Smooth muscle cell (in vitro differentiated cells): ENCODE measurements at regions not wholly inside any gene's neighbourhood (a gene's known extent, or its start where the extent isn't known, plus 50 kb on each side); places are given as distances from the start of the nearest gene placed in this dataset.

Experiments used
- DNase-seq: peaks from one replicate; lab custom pipeline; 2025; ENCODE audit not compliant: unreplicated experiment; lab: John Stamatoyannopoulos, UW
- H2AFZ ChIP-seq: fragments of 200-600 bp; sonication (generic); 2 replicates; pipeline ENCODE4 v1.6.0; 2016; ENCODE audit warnings: antibody characterized with exemption, low read depth, mild to moderate bottlenecking
- H3F3A ChIP-seq: fragments of 200-600 bp; sonication (generic); 2 replicates; pipeline ENCODE4 v1.6.0; 2017; ENCODE audit warnings: antibody characterized with exemption, low read depth
- H3K27ac ChIP-seq: fragments of 200-600 bp; sonication (generic); 2 replicates; pipeline ENCODE4 v1.5.1; 2016; ENCODE audit warnings: low read depth, mild to moderate bottlenecking
- H3K27me3 ChIP-seq: fragments of 200-600 bp; sonication (generic); 2 replicates; pipeline ENCODE4 v1.6.1; 2016; ENCODE audit warnings: low read depth, mild to moderate bottlenecking
- H3K36me3 ChIP-seq: fragments of 200-600 bp; sonication (generic); 2 replicates; pipeline ENCODE4 v1.5.1; 2016; ENCODE audit warnings: low read depth
- H3K4me1 ChIP-seq: fragments of 200-600 bp; sonication (generic); 2 replicates; pipeline ENCODE4 v1.5.1; 2016; ENCODE audit warnings: low read depth
- H3K4me2 ChIP-seq: fragments of 200-600 bp; sonication (generic); 2 replicates; pipeline ENCODE4 v1.6.0; 2016; ENCODE audit warnings: mild to moderate bottlenecking
- H3K4me3 ChIP-seq: fragments of 200-600 bp; sonication (generic); 2 replicates; pipeline ENCODE4 v1.5.1; 2016; ENCODE audit warnings: mild to moderate bottlenecking
- H3K79me2 ChIP-seq: fragments of 200-600 bp; sonication (generic); 2 replicates; pipeline ENCODE4 v1.6.0; 2016; ENCODE audit warnings: low read depth, mild to moderate bottlenecking
- H3K9ac ChIP-seq: fragments of 200-600 bp; sonication (generic); 2 replicates; pipeline ENCODE4 v1.6.0; 2016; ENCODE audit warnings: low read depth
- H3K9me3 ChIP-seq: fragments of 200-600 bp; sonication (generic); replicated peaks from 2 replicates; pipeline ENCODE4 v1.5.1; 2016; ENCODE audit warnings: low read depth
- H4K20me1 ChIP-seq: fragments of 200-600 bp; sonication (generic); 2 replicates; pipeline ENCODE4 v1.6.0; 2016; ENCODE audit warnings: low read depth
- WGBS: methylation state at CpG from one replicate; pipeline ENCODE4 v1.1.7; 2016; ENCODE audit warnings: low lambda C conversion rate; 5-methylcytosine and 5-hydroxymethylcytosine counted together
- TF ChIP-seq, protein P1 (sequence below): fragments of 200-600 bp; sonication (generic); IDR thresholded peaks from 2 replicates; pipeline ENCODE4 v1.5.1; 2017; ENCODE audit warnings: borderline replicate concordance, mild to moderate bottlenecking, antibody characterized with exemption; ENCODE audit not compliant: insufficient read depth, poor library complexity, severe bottlenecking

DNA sequence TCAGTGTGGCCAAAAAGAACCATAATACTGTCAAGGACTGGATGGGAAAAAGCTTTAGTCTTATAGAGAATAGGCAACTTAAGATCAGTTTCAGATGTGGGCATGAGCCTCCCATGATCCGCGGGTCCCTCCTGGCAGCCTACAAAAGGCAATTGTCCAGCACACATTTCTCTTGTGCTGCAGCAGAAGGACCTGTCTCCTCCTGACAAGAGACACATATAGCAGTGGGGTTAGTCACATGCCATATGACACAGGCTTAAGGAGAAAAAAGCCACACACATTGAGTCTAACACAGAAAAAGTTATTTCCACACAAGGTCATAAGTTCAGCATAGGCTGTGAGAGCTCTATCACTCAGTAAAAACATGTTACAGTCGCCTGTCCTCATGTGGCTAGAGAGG is 1378.7 kb upstream of the PRR20A start:
- no peaks in the 10 kb centered on the region for H3K27me3 ChIP-seq
- TF ChIP-seq, protein P1, sequence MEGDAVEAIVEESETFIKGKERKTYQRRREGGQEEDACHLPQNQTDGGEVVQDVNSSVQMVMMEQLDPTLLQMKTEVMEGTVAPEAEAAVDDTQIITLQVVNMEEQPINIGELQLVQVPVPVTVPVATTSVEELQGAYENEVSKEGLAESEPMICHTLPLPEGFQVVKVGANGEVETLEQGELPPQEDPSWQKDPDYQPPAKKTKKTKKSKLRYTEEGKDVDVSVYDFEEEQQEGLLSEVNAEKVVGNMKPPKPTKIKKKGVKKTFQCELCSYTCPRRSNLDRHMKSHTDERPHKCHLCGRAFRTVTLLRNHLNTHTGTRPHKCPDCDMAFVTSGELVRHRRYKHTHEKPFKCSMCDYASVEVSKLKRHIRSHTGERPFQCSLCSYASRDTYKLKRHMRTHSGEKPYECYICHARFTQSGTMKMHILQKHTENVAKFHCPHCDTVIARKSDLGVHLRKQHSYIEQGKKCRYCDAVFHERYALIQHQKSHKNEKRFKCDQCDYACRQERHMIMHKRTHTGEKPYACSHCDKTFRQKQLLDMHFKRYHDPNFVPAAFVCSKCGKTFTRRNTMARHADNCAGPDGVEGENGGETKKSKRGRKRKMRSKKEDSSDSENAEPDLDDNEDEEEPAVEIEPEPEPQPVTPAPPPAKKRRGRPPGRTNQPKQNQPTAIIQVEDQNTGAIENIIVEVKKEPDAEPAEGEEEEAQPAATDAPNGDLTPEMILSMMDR = no peak
- DNase-seq = no peak
- no peak overlapping the region for H3K27ac ChIP-seq
- H2AFZ ChIP-seq = no peak overlapping the region
- H4K20me1 ChIP-seq = no peaks in the 10 kb centered on the region
- H3K9me3 ChIP-seq = no peaks in the 10 kb centered on the region
- H3K4me1 ChIP-seq = no peaks in the 10 kb centered on the region
- WGBS = 88% methylated on average over 3 of the region's 3 CpGs
- no peak overlapping the region for H3K4me3 ChIP-seq
- H3K9ac ChIP-seq = no peak overlapping the region
- no peak overlapping the region for H3K4me2 ChIP-seq
- no peaks in the 10 kb centered on the region for H3K36me3 ChIP-seq
- H3F3A ChIP-seq = no peaks in the 10 kb centered on the region
- H3K79me2 ChIP-seq = no peaks in the 10 kb centered on the region

DNA sequence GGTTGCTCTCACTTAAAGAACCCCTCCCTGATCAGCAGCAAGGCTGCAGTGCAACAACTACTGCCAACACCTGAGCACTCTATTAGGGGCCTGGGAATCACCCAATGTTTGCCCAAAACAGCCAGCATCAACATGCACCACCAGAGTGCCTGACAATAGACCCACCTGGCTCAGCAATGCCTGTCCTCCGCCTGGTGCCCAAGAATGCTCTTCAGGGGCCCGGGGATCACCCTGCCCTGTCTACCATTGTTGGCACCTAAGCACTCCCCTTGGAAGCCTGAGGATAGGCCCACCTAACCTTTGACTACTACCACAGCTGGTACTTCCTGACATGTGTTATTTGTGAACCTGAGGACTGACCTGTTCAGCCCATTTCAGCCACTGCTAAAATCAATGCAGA is 1363.1 kb upstream of the PRR20A start:
- no peaks in the 10 kb centered on the region for H3K36me3 ChIP-seq
- no peaks in the 10 kb centered on the region for H3K4me1 ChIP-seq
- WGBS = 96% methylated on average over 2 of the region's 2 CpGs

DNA sequence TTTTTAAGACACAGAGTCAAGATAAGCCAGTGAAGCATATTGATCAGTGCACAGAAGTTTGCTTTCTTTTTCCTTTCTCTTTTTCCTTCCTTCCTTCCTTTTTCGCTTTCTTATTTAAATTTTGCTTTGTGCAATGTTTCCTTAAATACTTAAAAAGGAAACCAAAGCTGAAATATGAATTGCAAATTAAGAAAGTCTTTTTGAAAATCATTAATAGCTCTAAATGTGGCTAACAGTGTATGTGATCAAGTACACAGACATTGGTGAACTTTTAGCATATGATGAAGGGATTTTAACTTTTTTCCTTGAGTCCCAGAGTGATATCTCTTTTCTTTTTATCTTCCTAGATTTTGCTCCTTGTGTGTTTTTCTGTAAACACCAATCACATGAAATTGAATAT is 1356.9 kb upstream of the PRR20A start:
- no peak overlapping the region for H3K9ac ChIP-seq
- TF ChIP-seq, protein P1 = no peak
- no peaks in the 10 kb centered on the region for H3K36me3 ChIP-seq
- no peaks in the 10 kb centered on the region for H4K20me1 ChIP-seq
- H3K9me3 ChIP-seq = no peaks in the 10 kb centered on the region
- no peak overlapping the region for H3K27ac ChIP-seq
- WGBS = 71% methylated on average over 1 of the region's 1 CpG
- no peaks in the 10 kb centered on the region for H3K4me1 ChIP-seq
- DNase-seq = no peak
- H3K4me2 ChIP-seq = no peak overlapping the region
- H3F3A ChIP-seq = no peaks in the 10 kb centered on the region
- no peak overlapping the region for H3K4me3 ChIP-seq
- no peak overlapping the region for H2AFZ ChIP-seq
- no peaks in the 10 kb centered on the region for H3K27me3 ChIP-seq
- no peaks in the 10 kb centered on the region for H3K79me2 ChIP-seq

More for the DNA sequence above, 1363.1 kb upstream of the PRR20A start:
- H3K27ac ChIP-seq = no peak overlapping the region
- no peak overlapping the region for H2AFZ ChIP-seq
- H3F3A ChIP-seq = no peaks in the 10 kb centered on the region
- no peak for DNase-seq
- TF ChIP-seq, protein P1 = no peak
- no peaks in the 10 kb centered on the region for H3K9me3 ChIP-seq
- H3K9ac ChIP-seq = no peak overlapping the region
- no peaks in the 10 kb centered on the region for H3K27me3 ChIP-seq
- H3K4me2 ChIP-seq = no peak overlapping the region
- no peaks in the 10 kb centered on the region for H4K20me1 ChIP-seq
- no peak overlapping the region for H3K4me3 ChIP-seq
- no peaks in the 10 kb centered on the region for H3K79me2 ChIP-seq

DNA sequence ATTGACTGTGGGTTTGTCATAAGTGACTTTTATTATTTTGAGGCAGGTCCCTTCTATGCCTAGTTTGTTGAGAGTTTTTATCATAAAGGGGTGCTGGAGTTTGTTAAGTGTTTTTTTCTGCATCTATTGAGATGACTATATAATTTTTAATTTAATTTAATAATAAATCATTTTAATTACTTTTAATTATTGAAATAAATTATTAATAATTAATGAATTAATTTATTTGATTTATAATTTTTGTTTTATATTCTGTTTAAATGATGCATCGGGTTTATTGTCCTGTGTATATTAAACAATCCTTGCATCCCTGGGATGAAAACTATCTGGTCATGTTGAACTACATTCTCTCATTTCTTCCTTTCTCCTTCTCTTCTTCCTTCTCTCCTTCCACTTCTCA is 1352.2 kb upstream of the PRR20A start:
- Histone ChIP-seq H3K27me3 (no peaks in the 10 kb centered on the region), H3K27ac (no peak overlapping the region), H3K79me2 (no peaks in the 10 kb centered on the region), H3K4me1 (no peaks in the 10 kb centered on the region), H2AFZ (no peak overlapping the region), H3K4me2 (no peak overlapping the region), H3K9me3 (no peaks in the 10 kb centered on the region), H3K9ac (no peak overlapping the region), H3F3A (no peaks in the 10 kb centered on the region), H4K20me1 (no peaks in the 10 kb centered on the region), H3K36me3 (no peaks in the 10 kb centered on the region), H3K4me3 (no peak overlapping the region)
- TF ChIP-seq, protein P1 = no peak
- WGBS = 92% methylated on average over 1 of the region's 1 CpG
- no peak for DNase-seq
